HG03025 (cell line): ENCODE measurements at regions not wholly inside any gene's neighbourhood (a gene's known extent, or its start where the extent isn't known, plus 50 kb on each side); places are given as distances from the start of the nearest gene placed in this dataset.

ENCODE experiments used
- ATAC-seq: cut with Tn5 transposase; IDR thresholded peaks from one replicate; pipeline ENCODE4 v1.9.1; 2021; ENCODE audit warnings: mild to moderate bottlenecking, moderate library complexity; ENCODE audit not compliant: unreplicated experiment, low FRiP score

- no peak for ATAC-seq
Observed at GRCh38 chr17:56648321-56648720, 54.8 kb downstream of the NOG start.

GRCh38 chr17:56648806-56649205, 55.3 kb downstream of the NOG start:
- no peak for ATAC-seq

GRCh38 chr17:56652628-56653027, 59.1 kb downstream of the NOG start:
- no peak for ATAC-seq

GRCh38 chr17:56653877-56654276, 60.4 kb downstream of the NOG start:
- ATAC-seq: peak; percentile 90

- ATAC-seq: no peak
Observed at GRCh38 chr17:56656701-56657327, 63.3 kb downstream of the NOG start.

GRCh38 chr17:56658648-56659047, 65.1 kb downstream of the NOG start:
- ATAC-seq: no peak

GRCh38 chr17:56659622-56660021, 66.1 kb downstream of the NOG start:
- no peak for ATAC-seq

GRCh38 chr17:56661906-56662305, 68.4 kb downstream of the NOG start:
- no peak for ATAC-seq

GRCh38 chr17:56665864-56666263, 72.4 kb downstream of the NOG start:
- ATAC-seq: no peak

- ATAC-seq: no peak
Observed at GRCh38 chr17:56667925-56668458, 74.5 kb downstream of the NOG start.

- no peak for ATAC-seq
Observed at GRCh38 chr17:56672195-56672594, 78.7 kb downstream of the NOG start.

- ATAC-seq: no peak
Observed at GRCh38 chr17:56674401-56674925, 81.0 kb downstream of the NOG start.

GRCh38 chr17:56675876-56676660, 82.6 kb downstream of the NOG start:
- no peak for ATAC-seq

GRCh38 chr17:56676810-56677209, 83.3 kb downstream of the NOG start:
- ATAC-seq: no peak

- ATAC-seq: no peak
Observed at GRCh38 chr17:56678249-56679114, 85.0 kb downstream of the NOG start.

GRCh38 chr17:56679115-56679776, 85.7 kb downstream of the NOG start:
- no peak for ATAC-seq

- no peak for ATAC-seq
Observed at GRCh38 chr17:56679777-56680422, 86.4 kb downstream of the NOG start.

- ATAC-seq: no peak
Observed at GRCh38 chr17:56680676-56681075, 87.2 kb downstream of the NOG start.

- ATAC-seq: peak; percentile 68
Observed at GRCh38 chr17:56681561-56682266, 88.2 kb downstream of the NOG start.
